ENCODE measurements at regions not wholly inside any gene's neighbourhood (a gene's known extent, or its start where the extent isn't known, plus 50 kb on each side); places are given as distances from the start of the nearest gene placed in this dataset.

GRCh38 chr5:3929799-3930198, 334.2 kb downstream of the IRX1 start:
- Histone ChIP-seq H3K27ac (ENCODE audit: low read depth, low read length) (no peak overlapping the region), H3K36me3 (ENCODE audit: control insufficient read depth, insufficient read depth, low read length) (no peaks in the 10 kb centered on the region), H3K4me1 (ENCODE audit: control insufficient read depth, insufficient read depth, low read length) (no peaks in the 10 kb centered on the region), H3K9me3 (ENCODE audit: control insufficient read depth, low read length) (no peaks in the 10 kb centered on the region), H3K4me3 (ENCODE audit: low read length) (no peak overlapping the region), H3K27me3 (ENCODE audit: control insufficient read depth, insufficient read depth, low read length, poor library complexity, severe bottlenecking) (no peaks in the 10 kb centered on the region), H3K9ac (ENCODE audit: extremely low read depth, low read length, poor library complexity, severe bottlenecking) (no peak overlapping the region)
- no peak for DNase-seq
- H3K4me1 Mint-ChIP-seq: no peaks in the 10 kb centered on the region
- no peak for TF ChIP-seq CTCF (conservative IDR thresholded peaks at IDR 0.05)
- no peaks in the 10 kb centered on the region for H3K36me3 Mint-ChIP-seq (ENCODE audit: low read depth)
- no peaks in the 10 kb centered on the region for H3K27me3 Mint-ChIP-seq (ENCODE audit: insufficient read depth)
- WGBS, 2 experiments (ENCODE audit: insufficient coverage in 1 of 2, insufficient read length in 1 of 2): 93 to 95% methylated on average over 3 to 6 of the region's 6 CpGs
- H3K9me3 Mint-ChIP-seq: peaks cover 3% of the 10 kb centered on the region
- H3K4me3 Mint-ChIP-seq: no peak overlapping the region
- H3K27ac Mint-ChIP-seq: no peak overlapping the region

- no peaks in the 10 kb centered on the region for H3K27me3 ChIP-seq (ENCODE audit: control insufficient read depth, insufficient read depth, low read length, poor library complexity, severe bottlenecking)
- H3K4me1 ChIP-seq (ENCODE audit: control insufficient read depth, insufficient read depth, low read length): no peaks in the 10 kb centered on the region
- no peak overlapping the region for H3K27ac ChIP-seq (ENCODE audit: low read depth, low read length)
- no peak for DNase-seq
- H3K9ac ChIP-seq (ENCODE audit: extremely low read depth, low read length, poor library complexity, severe bottlenecking): no peak overlapping the region
- Mint-ChIP-seq H3K27ac (no peak overlapping the region), H3K9me3 (peaks cover 3% of the 10 kb centered on the region), H3K4me1 (no peaks in the 10 kb centered on the region), H3K27me3 (ENCODE audit: insufficient read depth) (no peaks in the 10 kb centered on the region), H3K36me3 (ENCODE audit: low read depth) (no peaks in the 10 kb centered on the region), H3K4me3 (no peak overlapping the region)
- no peaks in the 10 kb centered on the region for H3K9me3 ChIP-seq (ENCODE audit: control insufficient read depth, low read length)
- 86 to 96% methylated on average over 11 to 17 of the region's 17 CpGs for WGBS, 2 experiments (ENCODE audit: insufficient coverage in 1 of 2, insufficient read length in 1 of 2)
- no peak overlapping the region for H3K4me3 ChIP-seq (ENCODE audit: low read length)
- H3K36me3 ChIP-seq (ENCODE audit: control insufficient read depth, insufficient read depth, low read length): no peaks in the 10 kb centered on the region
- no peak for TF ChIP-seq CTCF (conservative IDR thresholded peaks at IDR 0.05)
Measured at GRCh38 chr5:3931976-3932375, 336.3 kb downstream of the IRX1 start.

- WGBS, 2 experiments (ENCODE audit: insufficient coverage in 1 of 2, insufficient read length in 1 of 2): 92 to 100% methylated on average over 3 to 4 of the region's 4 CpGs
- Mint-ChIP-seq H3K27me3 (ENCODE audit: insufficient read depth) (no peaks in the 10 kb centered on the region), H3K9me3 (peaks cover 2% of the 10 kb centered on the region), H3K4me1 (no peaks in the 10 kb centered on the region), H3K27ac (no peak overlapping the region), H3K36me3 (ENCODE audit: low read depth) (no peaks in the 10 kb centered on the region), H3K4me3 (no peak overlapping the region)
- Histone ChIP-seq H3K27ac (ENCODE audit: low read depth, low read length) (no peak overlapping the region), H3K4me1 (ENCODE audit: control insufficient read depth, insufficient read depth, low read length) (no peaks in the 10 kb centered on the region), H3K4me3 (ENCODE audit: low read length) (no peak overlapping the region), H3K9ac (ENCODE audit: extremely low read depth, low read length, poor library complexity, severe bottlenecking) (no peak overlapping the region), H3K9me3 (ENCODE audit: control insufficient read depth, low read length) (no peaks in the 10 kb centered on the region), H3K27me3 (ENCODE audit: control insufficient read depth, insufficient read depth, low read length, poor library complexity, severe bottlenecking) (no peaks in the 10 kb centered on the region), H3K36me3 (ENCODE audit: control insufficient read depth, insufficient read depth, low read length) (no peaks in the 10 kb centered on the region)
- no peak for DNase-seq
- no peak for TF ChIP-seq CTCF (conservative IDR thresholded peaks at IDR 0.05)
Measured at GRCh38 chr5:3933536-3933935, 337.9 kb downstream of the IRX1 start.

Measured in endodermal cell (in vitro differentiated cells).